ENCODE measurements at regions not wholly inside any gene's neighbourhood (a gene's known extent, or its start where the extent isn't known, plus 50 kb on each side); places are given as distances from the start of the nearest gene placed in this dataset.

DNA sequence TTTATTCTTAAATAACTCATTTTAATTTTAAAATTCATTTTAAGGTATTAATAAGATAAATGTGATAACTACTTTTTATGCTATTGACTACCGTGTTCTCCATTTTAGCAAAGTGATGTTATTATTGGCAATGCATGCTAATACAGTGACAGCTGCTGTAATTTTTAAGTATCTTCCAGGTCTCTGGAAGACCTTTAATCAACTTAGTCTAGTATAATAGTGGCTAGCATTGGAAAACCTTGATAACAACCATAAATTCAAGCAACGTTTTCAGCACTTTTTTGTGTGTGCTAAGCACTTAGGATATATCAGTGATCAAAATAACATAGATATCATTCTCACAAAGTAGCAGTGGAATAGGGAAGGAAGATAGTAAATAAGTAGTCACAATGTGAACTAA, 230.9 kb upstream of the MAGI2 start:
- Histone ChIP-seq H3K27me3 (ENCODE audit: control insufficient read depth in 2 of 2, insufficient read depth in 2 of 2, low read length in 2 of 2) (no peaks in the 10 kb centered on the region), H3K36me3 (ENCODE audit: control insufficient read depth in 2 of 2, extremely low read depth in 1 of 2, insufficient read depth in 2 of 2, low read length in 2 of 2) (no peaks in the 10 kb centered on the region), H3K9me1 (replicated peaks; ENCODE audit: control insufficient read depth, extremely low read depth, insufficient read depth, low read length) (no peaks in the 10 kb centered on the region), H3K9ac (replicated peaks; ENCODE audit: extremely low read depth, insufficient read depth, low read length) (no peak overlapping the region), H3K4me3 (replicated peaks in 1 of 3; ENCODE audit: insufficient read depth in 1 of 3, low read depth in 1 of 3, low read length in 3 of 3) (no peak overlapping the region), H2AFZ (ENCODE audit: low read depth, low read length) (no peak overlapping the region), H3K9me3 (replicated peaks; ENCODE audit: control insufficient read depth, insufficient read depth, low read length) (no peaks in the 10 kb centered on the region), H4K20me1 (replicated peaks; ENCODE audit: control insufficient read depth, extremely low read depth, insufficient read depth, low read length) (no peaks in the 10 kb centered on the region), H3K4me2 (ENCODE audit: insufficient read depth, low read length) (no peak overlapping the region), H3K4me1 (ENCODE audit: control insufficient read depth, extremely low read depth, insufficient read depth, low read length) (no peaks in the 10 kb centered on the region), H3K27ac (ENCODE audit: insufficient read depth, low read depth, low read length) (no peak overlapping the region), H3K79me2 (ENCODE audit: control insufficient read depth, insufficient read depth, low read length) (no peaks in the 10 kb centered on the region)
- POLR2A ChIA-PET, result no interaction called here
- no peak for DNase-seq (ENCODE audit: low read depth, low spot score)
- FAIRE-seq, result no peak
- no TSS peak for BruUV-seq (replicated peaks)
- TF ChIP-seq JUN (IDR thresholded peaks at IDR 0.05; ENCODE audit: borderline replicate concordance, insufficient read depth, insufficient read length, low read depth) (no peak), POLR2A (IDR thresholded peaks at IDR 0.05; ENCODE audit: low read depth, low read length) (no peak), EZH2 (IDR thresholded peaks at IDR 0.05; ENCODE audit: borderline replicate concordance, low read depth, low read length, severe bottlenecking) (no peak), FOS (IDR thresholded peaks at IDR 0.05; ENCODE audit: borderline replicate concordance, insufficient read depth, low read length) (no peak), GATA2 (IDR thresholded peaks at IDR 0.05; ENCODE audit: insufficient read depth, insufficient read length, low read depth, low read length) (no peak), MYC (IDR thresholded peaks at IDR 0.05; ENCODE audit: low read depth, low read length) (no peak), POLR2AphosphoS5 (IDR thresholded peaks at IDR 0.05; ENCODE audit: insufficient read depth, low read depth, low read length) (no peak)
- TF ChIP-seq, protein P1, sequence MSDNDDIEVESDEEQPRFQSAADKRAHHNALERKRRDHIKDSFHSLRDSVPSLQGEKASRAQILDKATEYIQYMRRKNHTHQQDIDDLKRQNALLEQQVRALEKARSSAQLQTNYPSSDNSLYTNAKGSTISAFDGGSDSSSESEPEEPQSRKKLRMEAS (IDR thresholded peaks at IDR 0.05; ENCODE audit: insufficient read depth, insufficient read length), result no peak
- TF ChIP-seq, protein P2, sequence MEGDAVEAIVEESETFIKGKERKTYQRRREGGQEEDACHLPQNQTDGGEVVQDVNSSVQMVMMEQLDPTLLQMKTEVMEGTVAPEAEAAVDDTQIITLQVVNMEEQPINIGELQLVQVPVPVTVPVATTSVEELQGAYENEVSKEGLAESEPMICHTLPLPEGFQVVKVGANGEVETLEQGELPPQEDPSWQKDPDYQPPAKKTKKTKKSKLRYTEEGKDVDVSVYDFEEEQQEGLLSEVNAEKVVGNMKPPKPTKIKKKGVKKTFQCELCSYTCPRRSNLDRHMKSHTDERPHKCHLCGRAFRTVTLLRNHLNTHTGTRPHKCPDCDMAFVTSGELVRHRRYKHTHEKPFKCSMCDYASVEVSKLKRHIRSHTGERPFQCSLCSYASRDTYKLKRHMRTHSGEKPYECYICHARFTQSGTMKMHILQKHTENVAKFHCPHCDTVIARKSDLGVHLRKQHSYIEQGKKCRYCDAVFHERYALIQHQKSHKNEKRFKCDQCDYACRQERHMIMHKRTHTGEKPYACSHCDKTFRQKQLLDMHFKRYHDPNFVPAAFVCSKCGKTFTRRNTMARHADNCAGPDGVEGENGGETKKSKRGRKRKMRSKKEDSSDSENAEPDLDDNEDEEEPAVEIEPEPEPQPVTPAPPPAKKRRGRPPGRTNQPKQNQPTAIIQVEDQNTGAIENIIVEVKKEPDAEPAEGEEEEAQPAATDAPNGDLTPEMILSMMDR (IDR thresholded peaks at IDR 0.05; ENCODE audit: extremely low read depth in 1 of 2, insufficient read depth in 1 of 2, low read depth in 1 of 2, low read length in 2 of 2), result no peak
- dilution Hi-C loops (cut with MboI; ENCODE audit: extremely low pct_ligation_motif_present, low sequenced_read_pairs) (no loop called here), intact Hi-C loops (cut with micrococcal nuclease) (no loop called here)
- CTCF ChIA-PET, result interaction anchor here (1.0 kb wide), 1 partner anchor 11 kb away, joined by 3 read pairs; no protein-coding TSS in a partner anchor

Data from endothelial cell of umbilical vein (primary cell).